Esophagus muscularis mucosa (tissue), 3 donors: ENCODE measurements at regions not wholly inside any gene's neighbourhood (a gene's known extent, or its start where the extent isn't known, plus 50 kb on each side); places are given as distances from the start of the nearest gene placed in this dataset.

Experiments
- CTCF ChIP-seq, 3 experiments: fragments of 200-600 bp in 2 of 3; fragments of 450-650 bp in 1 of 3; sonication (generic) in 2 of 3; IDR thresholded peaks; one replicate each; pipeline ENCODE4 v1.5.1; 2017 to 2019; ENCODE audit warnings: antibody characterized with exemption in 3 of 3, mild to moderate bottlenecking in 2 of 3, moderate library complexity in 1 of 3
- POLR2AphosphoS5 ChIP-seq, 2 donors: sonication (generic); formaldehyde crosslinking; IDR thresholded peaks; one replicate each; pipeline ENCODE4 v1.6.1; 2017; ENCODE audit warnings: antibody characterized with exemption in 2 of 2

GRCh38 chr3:3907023-3907422 is 107.8 kb downstream of the LRRN1 start:
- TF ChIP-seq CTCF (IDR thresholded peaks at IDR 0.05) (no peak), POLR2AphosphoS5 (IDR thresholded peaks at IDR 0.05) (no peak)
